ENCODE measurements at regions not wholly inside any gene's neighbourhood (a gene's known extent, or its start where the extent isn't known, plus 50 kb on each side); places are given as distances from the start of the nearest gene placed in this dataset.
"Not testable (repeated sequence)": the region's sequence is repeated elsewhere in the genome, so short reads cannot be mapped to it uniquely, and the experiment has no call there.

DNA sequence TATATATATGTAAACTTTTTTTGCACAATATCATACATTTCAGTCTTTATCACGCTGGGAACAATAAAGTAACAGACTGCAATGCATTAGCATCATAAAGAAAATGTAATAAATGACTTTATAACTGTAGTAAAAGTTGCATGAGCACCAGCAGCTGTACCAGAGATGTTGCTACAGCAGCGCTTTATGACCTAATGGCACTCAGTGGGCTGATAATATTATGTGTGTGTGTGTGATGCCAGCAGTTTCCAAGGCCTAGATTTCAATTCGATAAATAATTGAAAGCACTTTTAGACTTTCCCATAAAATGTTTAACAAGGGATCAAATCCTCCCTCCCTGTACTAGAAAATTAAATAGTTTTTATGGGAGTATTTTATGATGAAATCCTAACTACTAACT is 367.6 kb upstream of the AGA start:
- no peak for FAIRE-seq
- intact Hi-C loops (cut with DNase I), result no loop called here
- TF ChIP-seq, protein P1, sequence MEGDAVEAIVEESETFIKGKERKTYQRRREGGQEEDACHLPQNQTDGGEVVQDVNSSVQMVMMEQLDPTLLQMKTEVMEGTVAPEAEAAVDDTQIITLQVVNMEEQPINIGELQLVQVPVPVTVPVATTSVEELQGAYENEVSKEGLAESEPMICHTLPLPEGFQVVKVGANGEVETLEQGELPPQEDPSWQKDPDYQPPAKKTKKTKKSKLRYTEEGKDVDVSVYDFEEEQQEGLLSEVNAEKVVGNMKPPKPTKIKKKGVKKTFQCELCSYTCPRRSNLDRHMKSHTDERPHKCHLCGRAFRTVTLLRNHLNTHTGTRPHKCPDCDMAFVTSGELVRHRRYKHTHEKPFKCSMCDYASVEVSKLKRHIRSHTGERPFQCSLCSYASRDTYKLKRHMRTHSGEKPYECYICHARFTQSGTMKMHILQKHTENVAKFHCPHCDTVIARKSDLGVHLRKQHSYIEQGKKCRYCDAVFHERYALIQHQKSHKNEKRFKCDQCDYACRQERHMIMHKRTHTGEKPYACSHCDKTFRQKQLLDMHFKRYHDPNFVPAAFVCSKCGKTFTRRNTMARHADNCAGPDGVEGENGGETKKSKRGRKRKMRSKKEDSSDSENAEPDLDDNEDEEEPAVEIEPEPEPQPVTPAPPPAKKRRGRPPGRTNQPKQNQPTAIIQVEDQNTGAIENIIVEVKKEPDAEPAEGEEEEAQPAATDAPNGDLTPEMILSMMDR (IDR thresholded peaks at IDR 0.05; ENCODE audit: borderline replicate concordance, extremely low read depth, insufficient read depth), result no peak
- H3K4me1 ChIP-seq (ENCODE audit: control insufficient read depth in 2 of 3, insufficient read depth in 2 of 3, low read depth in 1 of 3, low read length in 3 of 3), result no peaks in the 10 kb centered on the region
- H3K4me3 ChIP-seq (ENCODE audit: low read length in 3 of 3), result no peak overlapping the region
- no peaks in the 10 kb centered on the region for H3K27me3 ChIP-seq (ENCODE audit: control insufficient read depth, insufficient read depth, low read length)
- H3K9ac ChIP-seq (ENCODE audit: low read length in 3 of 3), result no peak overlapping the region
- H3K27ac ChIP-seq (ENCODE audit: low read depth in 2 of 2, low read length in 2 of 2), result no peak overlapping the region
- peak in 1 of 5 donors; percentile 18 for DNase-seq
- H3K9me3 ChIP-seq (ENCODE audit: control insufficient read depth in 2 of 3, insufficient read depth in 1 of 3, low read length in 3 of 3), result no peaks in the 10 kb centered on the region
- no peaks in the 10 kb centered on the region for H3K36me3 ChIP-seq (ENCODE audit: control insufficient read depth in 2 of 3, insufficient read depth in 3 of 3, low read length in 3 of 3)

DNA sequence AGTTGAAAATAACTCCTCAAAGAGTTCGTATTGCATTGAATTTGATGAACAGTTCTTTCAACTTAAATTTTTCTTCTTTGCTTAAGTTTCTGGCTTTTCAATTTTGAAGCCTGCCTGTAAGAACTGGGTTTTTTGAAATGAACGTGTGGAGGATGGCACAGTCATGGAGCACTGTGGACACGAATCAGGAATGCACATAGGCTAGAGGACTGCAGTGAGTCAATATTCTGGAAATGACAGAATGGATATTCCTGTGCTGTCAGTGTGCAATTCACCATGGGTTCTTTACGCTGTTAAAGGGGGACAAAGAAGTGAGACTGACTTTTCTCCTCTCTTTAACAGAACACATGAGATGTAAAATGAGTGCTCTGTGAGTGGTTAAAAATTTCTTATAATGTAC is 368.0 kb upstream of the AGA start:
- Histone ChIP-seq H3K36me3 (ENCODE audit: control insufficient read depth in 2 of 3, insufficient read depth in 3 of 3, low read length in 3 of 3) (no peaks in the 10 kb centered on the region), H3K4me3 (ENCODE audit: low read length in 3 of 3) (no peak overlapping the region), H3K9ac (ENCODE audit: low read length in 3 of 3) (no peak overlapping the region), H3K27ac (ENCODE audit: low read depth in 2 of 2, low read length in 2 of 2) (no peak overlapping the region), H3K4me1 (ENCODE audit: control insufficient read depth in 2 of 3, insufficient read depth in 2 of 3, low read depth in 1 of 3, low read length in 3 of 3) (no peaks in the 10 kb centered on the region), H3K9me3 (ENCODE audit: control insufficient read depth in 2 of 3, insufficient read depth in 1 of 3, low read length in 3 of 3) (no peaks in the 10 kb centered on the region), H3K27me3 (ENCODE audit: control insufficient read depth, insufficient read depth, low read length) (no peaks in the 10 kb centered on the region)
- FAIRE-seq (no peak), DNase-seq (no peak)
- TF ChIP-seq, protein P1 (IDR thresholded peaks at IDR 0.05; ENCODE audit: borderline replicate concordance, extremely low read depth, insufficient read depth), result no peak
- intact Hi-C loops (cut with DNase I), result no loop called here

DNA sequence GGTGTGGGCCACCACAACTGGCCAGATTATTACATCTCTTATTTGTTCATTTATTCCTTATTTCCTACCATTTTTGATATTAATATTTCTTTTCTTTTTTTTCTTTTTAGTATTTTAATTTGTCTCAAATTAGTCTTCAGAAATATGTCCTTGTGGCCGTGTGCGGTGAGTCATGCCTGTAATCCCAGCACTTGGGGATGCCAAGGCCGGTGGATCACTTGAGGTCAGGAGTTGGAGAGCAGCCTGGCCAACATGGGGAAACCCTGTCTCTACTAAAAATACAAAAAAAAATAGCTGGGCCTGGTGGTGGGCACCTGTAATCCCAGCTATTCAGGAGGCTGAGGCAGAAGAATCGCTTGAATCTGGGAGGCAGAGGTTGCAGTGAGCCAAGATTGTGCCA is 376.2 kb upstream of the AGA start:
- H3K9me3 ChIP-seq (ENCODE audit: control insufficient read depth in 2 of 3, insufficient read depth in 1 of 3, low read length in 3 of 3); H3K27me3 ChIP-seq (ENCODE audit: control insufficient read depth, insufficient read depth, low read length); H3K4me3 ChIP-seq (ENCODE audit: low read length in 3 of 3); H3K4me1 ChIP-seq (ENCODE audit: control insufficient read depth in 2 of 3, insufficient read depth in 2 of 3, low read depth in 1 of 3, low read length in 3 of 3); intact Hi-C loops (cut with DNase I); FAIRE-seq; DNase-seq; H3K36me3 ChIP-seq (ENCODE audit: control insufficient read depth in 2 of 3, insufficient read depth in 3 of 3, low read length in 3 of 3); H3K9ac ChIP-seq (ENCODE audit: low read length in 3 of 3); H3K27ac ChIP-seq (ENCODE audit: low read depth in 2 of 2, low read length in 2 of 2): not testable (repeated sequence)

DNA sequence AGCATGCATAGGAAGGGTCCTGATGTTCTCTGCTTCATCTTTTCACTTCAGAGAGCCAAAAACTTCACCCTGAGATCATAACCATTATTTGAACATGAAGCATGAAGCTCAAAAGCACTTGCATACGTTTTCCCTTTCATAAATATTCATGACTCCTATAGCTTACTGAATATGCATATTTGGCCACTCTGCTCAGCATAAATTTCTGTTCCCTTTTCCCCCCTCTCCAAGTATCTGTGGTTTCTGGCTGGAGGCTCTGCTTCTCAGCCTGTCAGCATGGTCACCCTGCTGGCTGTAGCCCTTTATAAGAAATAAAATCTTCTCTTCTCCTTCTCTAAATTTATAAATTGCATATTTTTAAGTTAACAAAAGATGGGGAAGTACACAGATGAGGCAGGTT is 384.7 kb upstream of the AGA start:
- Histone ChIP-seq H3K36me3 (ENCODE audit: control insufficient read depth in 2 of 3, insufficient read depth in 3 of 3, low read length in 3 of 3) (no peaks in the 10 kb centered on the region), H3K4me1 (ENCODE audit: control insufficient read depth in 2 of 3, insufficient read depth in 2 of 3, low read depth in 1 of 3, low read length in 3 of 3) (no peaks in the 10 kb centered on the region), H3K9ac (ENCODE audit: low read length in 3 of 3) (no peak overlapping the region), H3K27ac (ENCODE audit: low read depth in 2 of 2, low read length in 2 of 2) (no peak overlapping the region), H3K27me3 (ENCODE audit: control insufficient read depth, insufficient read depth, low read length) (no peaks in the 10 kb centered on the region), H3K9me3 (ENCODE audit: control insufficient read depth in 2 of 3, insufficient read depth in 1 of 3, low read length in 3 of 3) (peaks cover 0 to 8% (median under 1%) of the 10 kb centered on the region in 3 donors), H3K4me3 (ENCODE audit: low read length in 3 of 3) (no peak overlapping the region)
- FAIRE-seq (no peak), DNase-seq (no peak)
- TF ChIP-seq, protein P1 (IDR thresholded peaks at IDR 0.05; ENCODE audit: borderline replicate concordance, extremely low read depth, insufficient read depth), result no peak
- intact Hi-C loops (cut with DNase I), result no loop called here

All from kidney (tissue), 13 donors.